ENCODE measurements at regions not wholly inside any gene's neighbourhood (a gene's known extent, or its start where the extent isn't known, plus 50 kb on each side); places are given as distances from the start of the nearest gene placed in this dataset.

GRCh38 chr12:34334953-34335743 is 312.9 kb downstream of the ALG10 start:
- DNase-seq (ENCODE audit: low read depth): no peak
- no peak for TF ChIP-seq CTCF (IDR thresholded peaks at IDR 0.05; ENCODE audit: insufficient read depth, low read depth, low read length, missing control alignments)
- H3K4me3 ChIP-seq (ENCODE audit: low read length): no peak overlapping the region

- no peak overlapping the region for H3K4me3 ChIP-seq (ENCODE audit: low read length)
- no peak for TF ChIP-seq CTCF (IDR thresholded peaks at IDR 0.05; ENCODE audit: insufficient read depth, low read depth, low read length, missing control alignments)
- DNase-seq (ENCODE audit: low read depth): no peak
These were observed 313.5 kb downstream of the ALG10 start for GRCh38 chr12:34335819-34336262.

GRCh38 chr12:34336619-34337465 is 314.5 kb downstream of the ALG10 start:
- TF ChIP-seq CTCF (IDR thresholded peaks at IDR 0.05; ENCODE audit: insufficient read depth, low read depth, low read length, missing control alignments): no peak
- no peak overlapping the region for H3K4me3 ChIP-seq (ENCODE audit: low read length)
- no peak for DNase-seq (ENCODE audit: low read depth)

- no peak for DNase-seq (ENCODE audit: low read depth)
- no peak overlapping the region for H3K4me3 ChIP-seq (ENCODE audit: low read length)
- no peak for TF ChIP-seq CTCF (IDR thresholded peaks at IDR 0.05; ENCODE audit: insufficient read depth, low read depth, low read length, missing control alignments)
These were observed 316.5 kb downstream of the ALG10 start for GRCh38 chr12:34338751-34339150.

- no peak for DNase-seq (ENCODE audit: low read depth)
- no peak overlapping the region for H3K4me3 ChIP-seq (ENCODE audit: low read length)
- no peak for TF ChIP-seq CTCF (IDR thresholded peaks at IDR 0.05; ENCODE audit: insufficient read depth, low read depth, low read length, missing control alignments)
These were observed 317.6 kb downstream of the ALG10 start for GRCh38 chr12:34339922-34340321.

GRCh38 chr12:34340534-34341361 is 318.5 kb downstream of the ALG10 start:
- DNase-seq (ENCODE audit: low read depth): no peak
- TF ChIP-seq CTCF (IDR thresholded peaks at IDR 0.05; ENCODE audit: insufficient read depth, low read depth, low read length, missing control alignments): no peak
- H3K4me3 ChIP-seq (ENCODE audit: low read length): no peak overlapping the region
